GM21390 (cell line): ENCODE measurements at regions not wholly inside any gene's neighbourhood (a gene's known extent, or its start where the extent isn't known, plus 50 kb on each side); places are given as distances from the start of the nearest gene placed in this dataset.

Experiments
- ATAC-seq: cut with Tn5 transposase; IDR thresholded peaks from one replicate; pipeline ENCODE4 v1.9.1; 2021; ENCODE audit not compliant: unreplicated experiment

DNA sequence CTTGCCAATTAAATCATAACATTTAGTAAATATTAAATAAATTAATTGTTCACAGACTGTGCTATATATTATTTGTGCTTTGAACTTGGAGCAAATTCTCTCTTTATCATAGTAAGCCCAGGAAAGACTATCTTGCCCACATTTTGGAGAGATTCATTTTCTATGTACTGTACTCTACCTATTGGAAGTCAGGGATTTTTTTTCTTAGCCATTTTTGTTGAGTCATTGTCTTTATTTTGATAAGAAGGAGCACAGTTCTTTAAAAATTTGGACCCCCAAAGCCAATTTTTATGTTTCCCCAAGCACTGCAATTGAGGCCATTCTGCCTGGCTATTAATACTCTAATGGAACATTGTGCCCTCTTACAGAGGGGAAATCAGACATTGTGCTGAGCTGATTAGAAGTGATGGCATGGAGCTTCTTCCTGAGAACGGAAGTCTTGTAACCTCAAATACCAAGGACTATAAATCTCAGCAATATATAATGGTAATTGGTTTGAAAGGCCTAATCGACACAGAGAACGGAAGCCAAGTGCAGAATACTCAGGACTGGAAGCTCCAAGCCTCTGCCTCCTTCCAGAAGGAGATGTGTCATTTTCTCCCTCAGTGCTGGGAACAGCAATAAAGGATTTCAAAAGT is 188.8 kb upstream of the PAPPA start:
- no peak for ATAC-seq

DNA sequence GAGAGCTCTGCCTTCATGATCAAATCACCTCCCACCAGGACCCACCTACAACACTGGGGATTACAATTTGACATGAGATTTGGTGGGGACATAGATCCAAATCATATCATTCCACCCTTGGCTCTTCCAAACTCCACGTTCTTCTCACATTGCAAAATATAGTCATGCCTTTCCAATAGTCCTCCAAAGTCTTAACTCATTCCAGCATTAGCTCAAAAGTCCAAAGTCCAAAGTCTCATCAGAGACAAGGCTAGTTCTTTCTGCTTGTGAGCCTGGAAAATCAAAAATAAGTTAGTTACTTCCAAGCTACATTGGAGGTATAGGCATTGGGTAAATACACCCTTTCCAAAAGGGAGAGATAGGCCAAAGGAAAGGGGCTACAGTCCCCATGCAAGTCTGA is 186.9 kb upstream of the PAPPA start:
- no peak for ATAC-seq

- no peak for ATAC-seq
Observed at GRCh38 chr9:115969096-115969495, 184.5 kb upstream of the PAPPA start.

GRCh38 chr9:115972362-115972761 is 181.2 kb upstream of the PAPPA start:
- no peak for ATAC-seq

DNA sequence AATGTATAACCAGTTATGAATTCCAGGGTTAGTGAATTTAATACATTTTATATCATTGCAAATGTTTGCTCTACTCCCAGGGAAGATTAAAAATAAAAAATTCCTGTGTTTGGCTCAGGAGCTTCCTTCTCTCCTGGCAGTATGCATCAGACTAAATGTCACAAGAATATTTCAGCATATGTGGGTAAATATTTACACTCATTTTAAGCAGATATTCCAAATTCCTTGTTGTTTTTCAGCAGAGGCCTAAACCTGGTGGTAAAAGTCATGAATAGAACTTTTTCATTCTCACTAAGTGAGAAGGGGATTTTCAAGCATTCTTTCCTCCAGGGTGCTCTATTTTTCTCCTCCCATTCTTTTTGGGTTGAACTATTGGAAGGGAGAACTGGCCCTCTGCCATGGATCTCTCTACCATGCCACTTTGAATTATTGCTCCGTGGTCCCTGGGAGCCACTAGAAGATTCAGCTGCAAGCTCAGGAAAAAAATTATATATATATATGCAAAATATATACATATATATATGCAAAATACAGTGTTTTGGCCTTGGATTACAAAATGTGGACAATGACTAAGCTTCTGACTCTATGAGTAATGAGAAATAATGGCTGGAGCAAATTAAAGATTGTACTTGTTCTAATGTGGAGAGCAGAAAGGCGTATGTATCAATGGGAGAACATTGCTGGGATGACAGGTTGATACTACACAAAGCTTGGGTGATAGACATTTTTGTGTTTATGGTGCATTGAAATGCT is 180.6 kb upstream of the PAPPA start:
- ATAC-seq, result no peak

DNA sequence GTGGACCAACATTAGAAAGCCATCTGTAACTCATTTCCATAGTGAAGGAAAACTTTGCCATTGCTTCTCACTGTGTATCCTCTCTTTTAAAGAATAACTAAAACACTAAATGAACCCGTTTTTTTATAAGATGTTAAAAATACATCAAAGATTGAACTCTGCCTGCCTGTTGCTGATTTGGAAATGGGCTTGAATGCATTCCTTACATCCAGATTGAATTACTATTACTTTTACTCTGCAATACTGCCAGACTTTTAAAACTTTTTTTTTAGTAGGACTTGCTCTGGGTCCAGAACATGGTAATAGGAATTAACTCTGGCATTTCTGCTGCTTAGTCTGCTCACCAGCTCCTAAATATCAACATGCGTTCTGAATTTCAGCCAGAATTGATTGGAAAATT is 176.8 kb upstream of the PAPPA start:
- no peak for ATAC-seq

GRCh38 chr9:115978091-115978490 is 175.5 kb upstream of the PAPPA start:
- no peak for ATAC-seq

- ATAC-seq, result no peak
Observed at GRCh38 chr9:115978659-115979096, 174.9 kb upstream of the PAPPA start.

DNA sequence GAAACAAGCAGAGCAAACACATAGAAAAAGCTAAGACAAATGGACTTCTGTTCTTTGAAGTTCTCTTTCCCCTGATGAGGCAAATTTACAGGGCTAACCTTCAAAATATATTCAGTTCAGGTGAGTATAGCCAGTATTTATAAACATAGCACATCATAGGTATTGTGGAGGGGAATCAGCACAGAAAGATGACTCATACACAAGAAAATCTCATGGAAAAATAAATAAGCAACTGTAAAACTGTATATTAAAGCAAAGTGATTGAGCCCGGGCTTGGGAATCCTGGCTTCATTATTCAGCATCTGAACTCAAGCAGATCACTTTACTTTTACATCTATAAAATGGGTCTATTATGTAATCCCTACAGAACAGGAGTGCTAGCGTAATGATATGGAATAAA is 173.5 kb upstream of the PAPPA start:
- no peak for ATAC-seq

DNA sequence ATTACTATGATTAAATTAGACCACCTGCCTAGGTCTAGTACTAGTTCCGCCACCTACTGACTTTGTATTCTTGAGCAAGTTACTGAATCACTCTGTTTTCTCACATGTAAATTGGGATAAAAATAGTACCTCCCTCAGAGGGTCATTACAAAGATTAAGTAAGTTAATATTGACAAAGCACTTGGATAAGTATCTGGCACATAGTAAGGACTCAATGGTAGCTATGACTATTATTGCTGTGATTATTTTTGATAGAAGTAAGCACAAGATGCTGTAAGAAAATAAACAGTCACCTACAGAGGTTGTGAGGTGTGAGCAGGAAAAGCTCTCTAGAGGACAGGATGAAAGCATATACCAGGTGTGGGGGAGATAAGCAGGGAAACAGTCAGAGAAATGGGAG is 173.1 kb upstream of the PAPPA start:
- ATAC-seq, result no peak

GRCh38 chr9:115980976-115981375 is 172.6 kb upstream of the PAPPA start:
- ATAC-seq, result no peak

DNA sequence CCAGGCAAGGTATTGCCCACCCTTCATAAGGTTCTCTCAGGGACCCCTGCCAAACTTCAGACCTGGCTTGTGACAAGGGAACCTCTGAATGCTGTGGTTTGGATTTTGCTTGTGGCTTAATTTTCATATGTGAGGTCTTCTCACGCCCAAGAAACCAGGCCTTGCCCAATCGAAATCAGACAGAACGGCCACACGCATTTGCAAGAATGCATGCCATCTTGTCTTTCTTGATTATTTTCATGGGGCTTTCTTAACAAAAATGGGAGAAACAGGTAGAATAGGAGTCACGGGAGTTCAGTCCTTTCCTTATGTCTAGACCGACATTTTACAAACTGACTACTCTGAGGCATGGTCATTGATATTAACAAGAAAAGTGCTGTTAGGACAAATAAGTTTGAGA is 170.2 kb upstream of the PAPPA start:
- ATAC-seq, result no peak

GRCh38 chr9:115985657-115986056 is 167.9 kb upstream of the PAPPA start:
- no peak for ATAC-seq

- ATAC-seq, result no peak
Observed at GRCh38 chr9:115986508-115986907, 167.1 kb upstream of the PAPPA start.

DNA sequence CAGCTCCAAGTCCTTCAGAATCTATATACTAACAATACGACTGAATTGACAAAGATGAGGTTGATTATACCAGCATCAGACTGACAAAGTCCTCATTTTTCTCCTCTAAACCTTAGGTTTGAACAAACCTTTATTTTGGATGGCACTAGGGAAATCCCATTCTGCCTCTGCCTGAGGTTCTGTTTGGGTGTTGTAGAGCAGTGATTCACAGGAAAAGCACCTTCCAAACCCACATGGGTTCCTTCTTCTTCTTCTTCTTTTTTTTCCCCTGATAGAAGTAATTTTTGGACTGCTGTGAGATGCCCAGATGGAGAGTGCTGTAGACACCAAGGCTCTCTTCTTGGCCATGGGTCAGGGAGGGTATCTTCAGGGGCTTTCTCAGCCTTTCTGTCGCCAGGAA is 164.9 kb upstream of the PAPPA start:
- ATAC-seq, result no peak

DNA sequence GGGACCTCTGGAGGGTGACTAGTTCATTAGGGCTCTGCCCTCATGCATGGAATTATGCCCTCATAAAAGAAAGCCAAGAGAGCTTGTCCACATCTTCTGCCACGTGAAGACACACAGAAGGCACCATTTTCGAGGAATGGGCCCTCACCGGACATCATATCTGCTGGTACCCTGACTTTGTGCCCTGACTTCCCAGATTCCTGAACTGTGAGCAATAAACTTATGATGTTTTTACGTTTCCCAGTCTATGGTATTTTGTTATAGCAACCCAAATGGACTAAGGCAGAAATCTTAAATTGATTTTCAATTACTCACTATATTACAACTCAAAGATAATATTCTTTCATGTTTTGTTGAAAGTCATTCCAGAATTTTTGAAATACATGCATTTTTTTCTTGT is 163.8 kb upstream of the PAPPA start:
- no peak for ATAC-seq

- ATAC-seq, result no peak
Observed at GRCh38 chr9:115992834-115993233, 160.8 kb upstream of the PAPPA start.

- ATAC-seq, result no peak
Observed at GRCh38 chr9:115997923-115998322, 155.7 kb upstream of the PAPPA start.

GRCh38 chr9:115998666-115999065 is 154.9 kb upstream of the PAPPA start:
- ATAC-seq, result no peak

GRCh38 chr9:115999498-115999897 is 154.1 kb upstream of the PAPPA start:
- ATAC-seq, result no peak

DNA sequence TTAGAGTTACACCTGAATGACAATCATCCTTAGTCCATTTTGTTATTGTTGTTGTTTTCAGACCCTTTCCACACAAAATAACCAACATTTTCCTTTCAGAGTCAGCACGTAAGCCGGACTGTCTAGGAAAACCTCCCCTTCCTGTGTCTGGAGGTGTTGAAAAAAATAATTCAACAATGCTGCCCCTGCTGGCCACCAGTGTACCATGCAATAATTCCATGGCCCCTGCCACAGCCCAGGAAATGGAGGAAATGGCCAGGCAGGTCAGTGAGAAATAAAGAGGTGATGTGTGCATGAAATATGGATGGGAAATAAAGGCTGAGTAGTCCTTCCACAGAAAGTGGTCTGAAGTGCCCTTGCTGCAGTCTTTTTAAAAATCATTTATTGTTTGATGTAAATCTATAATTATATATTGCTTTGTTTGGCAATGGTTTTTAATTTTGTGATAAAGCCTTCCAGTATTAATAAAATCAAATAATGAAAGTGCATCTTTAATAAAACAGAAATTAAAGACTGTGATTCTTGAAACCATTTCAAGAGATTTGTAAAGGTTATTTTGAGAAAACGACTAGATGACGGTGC is 152.8 kb upstream of the PAPPA start:
- peak; percentile 68 for ATAC-seq

- no peak for ATAC-seq
Observed at GRCh38 chr9:116002181-116002580, 151.4 kb upstream of the PAPPA start.
